Fibroblast of skin of back (primary cell): ENCODE measurements at regions not wholly inside any gene's neighbourhood (a gene's known extent, or its start where the extent isn't known, plus 50 kb on each side); places are given as distances from the start of the nearest gene placed in this dataset.
A peak's percentile ranks its signal among the peaks of the same experiment; 100 is the strongest.

Experiments
- DNase-seq: peaks from one replicate; pipeline ENCODE4 v3.0.0-alpha.2; 2013

- no peak for DNase-seq
Observed at GRCh38 chr15:96415513-96416217, 85.2 kb downstream of the NR2F2 start.

- DNase-seq, result no peak
Observed at GRCh38 chr15:96416218-96416933, 85.9 kb downstream of the NR2F2 start.

- no peak for DNase-seq
Observed at GRCh38 chr15:96416934-96417759, 86.6 kb downstream of the NR2F2 start.

- no peak for DNase-seq
Observed at GRCh38 chr15:96417760-96418130, 87.2 kb downstream of the NR2F2 start.

GRCh38 chr15:96418146-96418545 is 87.6 kb downstream of the NR2F2 start:
- DNase-seq, result no peak

- DNase-seq, result peak; percentile 26
Observed at GRCh38 chr15:96421178-96421601, 90.7 kb downstream of the NR2F2 start.

- no peak for DNase-seq
Observed at GRCh38 chr15:96422125-96422524, 91.6 kb downstream of the NR2F2 start.

GRCh38 chr15:96424674-96425073 is 94.2 kb downstream of the NR2F2 start:
- no peak for DNase-seq

- peak; percentile 81 for DNase-seq
Observed at GRCh38 chr15:96428742-96429141, 98.2 kb downstream of the NR2F2 start.

GRCh38 chr15:96431786-96432185 is 101.3 kb downstream of the NR2F2 start:
- no peak for DNase-seq

GRCh38 chr15:96435022-96435421 is 104.5 kb downstream of the NR2F2 start:
- DNase-seq, result no peak

- no peak for DNase-seq
Observed at GRCh38 chr15:96435841-96436240, 105.3 kb downstream of the NR2F2 start.

GRCh38 chr15:96440978-96441377 is 110.5 kb downstream of the NR2F2 start:
- no peak for DNase-seq

GRCh38 chr15:96442076-96442475 is 111.6 kb downstream of the NR2F2 start:
- no peak for DNase-seq

GRCh38 chr15:96444865-96445264 is 114.4 kb downstream of the NR2F2 start:
- no peak for DNase-seq

- DNase-seq, result no peak
Observed at GRCh38 chr15:96448923-96449322, 118.4 kb downstream of the NR2F2 start.

- no peak for DNase-seq
Observed at GRCh38 chr15:96457841-96458240, 127.3 kb downstream of the NR2F2 start.

- no peak for DNase-seq
Observed at GRCh38 chr15:96460106-96460505, 129.6 kb downstream of the NR2F2 start.

GRCh38 chr15:96462768-96463750 is 132.6 kb downstream of the NR2F2 start:
- DNase-seq, result no peak

GRCh38 chr15:96466389-96466947 is 136.0 kb downstream of the NR2F2 start:
- DNase-seq, result no peak

- DNase-seq, result no peak
Observed at GRCh38 chr15:96468036-96468435, 137.5 kb downstream of the NR2F2 start.
